MM.1S (cell line): ENCODE measurements at regions not wholly inside any gene's neighbourhood (a gene's known extent, or its start where the extent isn't known, plus 50 kb on each side); places are given as distances from the start of the nearest gene placed in this dataset.

Experiments used
- DNase-seq: peaks from one replicate; pipeline ENCODE4 v3.0.0-alpha.2; 2015
- H2AFZ ChIP-seq: fragments of 300-600 bp; sonication (generic); 2 replicates; pipeline ENCODE4 v1.6.0; 2016; ENCODE audit warnings: antibody characterized with exemption, low read length
- H3F3A ChIP-seq: fragments of 300-600 bp; sonication (generic); 2 replicates; pipeline ENCODE4 v1.6.1; 2016; ENCODE audit warnings: mild to moderate bottlenecking, antibody characterized with exemption, low read length, moderate library complexity, mixed read lengths; ENCODE audit not compliant: insufficient read depth
- H3K27ac ChIP-seq: fragments of 300-600 bp; sonication (generic); 2 replicates; pipeline ENCODE4 v1.5.1; 2016; ENCODE audit warnings: mild to moderate bottlenecking, low read length
- H3K27me3 ChIP-seq: fragments of 300-600 bp; sonication (generic); replicated peaks from 2 replicates; pipeline ENCODE4 v1.6.0; 2016; ENCODE audit warnings: low read length; ENCODE audit not compliant: insufficient read depth
- H3K36me3 ChIP-seq: fragments of 300-600 bp; sonication (generic); replicated peaks from 2 replicates; pipeline ENCODE4 v1.6.1; 2016; ENCODE audit warnings: mild to moderate bottlenecking, low read length, mixed read lengths; ENCODE audit not compliant: insufficient read depth
- H3K4me1 ChIP-seq: fragments of 300-600 bp; sonication (generic); 2 replicates; pipeline ENCODE4 v1.6.1; 2016; ENCODE audit warnings: low read length, mixed read lengths
- H3K4me2 ChIP-seq: fragments of 300-600 bp; sonication (generic); 2 replicates; pipeline ENCODE4 v1.6.0; 2016; ENCODE audit warnings: low read depth, low read length
- H3K4me3 ChIP-seq: fragments of 300-600 bp; sonication (generic); 2 replicates; pipeline ENCODE4 v1.5.1; 2016; ENCODE audit warnings: low read length, mixed read lengths
- H3K79me2 ChIP-seq: fragments of 300-600 bp; sonication (generic); 2 replicates; pipeline ENCODE4 v1.6.1; 2016; ENCODE audit warnings: mixed run types, low read length, mixed read lengths
- H3K9ac ChIP-seq: fragments of 300-600 bp; sonication (generic); 2 replicates; pipeline ENCODE4 v1.6.1; 2016; ENCODE audit warnings: low read length, mixed read lengths
- H3K9me2 ChIP-seq: fragments of 300-600 bp; sonication (generic); replicated peaks from 2 replicates; pipeline ENCODE4 v1.6.1; 2016; ENCODE audit warnings: mild to moderate bottlenecking, low read length, mixed read lengths; ENCODE audit not compliant: insufficient read depth
- H3K9me3 ChIP-seq: fragments of 300-600 bp; sonication (generic); replicated peaks from 2 replicates; pipeline ENCODE4 v1.6.1; 2016; ENCODE audit warnings: mild to moderate bottlenecking, low read length, mixed read lengths; ENCODE audit not compliant: insufficient read depth
- H4K20me1 ChIP-seq: fragments of 300-600 bp; sonication (generic); 2 replicates; pipeline ENCODE4 v1.6.1; 2016; ENCODE audit warnings: mild to moderate bottlenecking, low read length, moderate library complexity, mixed read lengths; ENCODE audit not compliant: insufficient read depth
- EZH2 ChIP-seq: fragments of 300-600 bp; sonication (generic); optimal IDR thresholded peaks from 2 replicates; pipeline ENCODE3; 2017; ENCODE audit warnings: low read depth, mild to moderate bottlenecking, antibody characterized with exemption, low read length, mixed read lengths
- EZH2phosphoT487 ChIP-seq: fragments of 300-600 bp; sonication (generic); IDR thresholded peaks from 2 replicates; pipeline ENCODE4 v1.6.1; 2018; ENCODE audit warnings: antibody characterized with exemption, low read length
- TF ChIP-seq, protein P1 (sequence below): fragments of 300-600 bp; sonication (generic); IDR thresholded peaks from 2 replicates; pipeline ENCODE4 v1.5.1; 2016; ENCODE audit warnings: antibody characterized with exemption, low read length, mixed read lengths

- no peak overlapping the region for H2AFZ ChIP-seq
- H3K9me2 ChIP-seq, result no peaks in the 10 kb centered on the region
- H3K9me3 ChIP-seq, result no peaks in the 10 kb centered on the region
- no peaks in the 10 kb centered on the region for H3K4me1 ChIP-seq
- no peaks in the 10 kb centered on the region for H3K79me2 ChIP-seq
- DNase-seq, result no peak
- no peaks in the 10 kb centered on the region for H3K27me3 ChIP-seq
- TF ChIP-seq, protein P1, sequence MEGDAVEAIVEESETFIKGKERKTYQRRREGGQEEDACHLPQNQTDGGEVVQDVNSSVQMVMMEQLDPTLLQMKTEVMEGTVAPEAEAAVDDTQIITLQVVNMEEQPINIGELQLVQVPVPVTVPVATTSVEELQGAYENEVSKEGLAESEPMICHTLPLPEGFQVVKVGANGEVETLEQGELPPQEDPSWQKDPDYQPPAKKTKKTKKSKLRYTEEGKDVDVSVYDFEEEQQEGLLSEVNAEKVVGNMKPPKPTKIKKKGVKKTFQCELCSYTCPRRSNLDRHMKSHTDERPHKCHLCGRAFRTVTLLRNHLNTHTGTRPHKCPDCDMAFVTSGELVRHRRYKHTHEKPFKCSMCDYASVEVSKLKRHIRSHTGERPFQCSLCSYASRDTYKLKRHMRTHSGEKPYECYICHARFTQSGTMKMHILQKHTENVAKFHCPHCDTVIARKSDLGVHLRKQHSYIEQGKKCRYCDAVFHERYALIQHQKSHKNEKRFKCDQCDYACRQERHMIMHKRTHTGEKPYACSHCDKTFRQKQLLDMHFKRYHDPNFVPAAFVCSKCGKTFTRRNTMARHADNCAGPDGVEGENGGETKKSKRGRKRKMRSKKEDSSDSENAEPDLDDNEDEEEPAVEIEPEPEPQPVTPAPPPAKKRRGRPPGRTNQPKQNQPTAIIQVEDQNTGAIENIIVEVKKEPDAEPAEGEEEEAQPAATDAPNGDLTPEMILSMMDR, result no peak
- TF ChIP-seq EZH2, result no peak
- no peak for TF ChIP-seq EZH2phosphoT487
- H3K27ac ChIP-seq, result no peak overlapping the region
- H3K4me2 ChIP-seq, result no peak overlapping the region
- H3K4me3 ChIP-seq, result no peak overlapping the region
- H3F3A ChIP-seq, result no peaks in the 10 kb centered on the region
- no peak overlapping the region for H3K9ac ChIP-seq
- no peaks in the 10 kb centered on the region for H4K20me1 ChIP-seq
- H3K36me3 ChIP-seq, result no peaks in the 10 kb centered on the region
Observed at GRCh38 chr9:96183751-96184150, 118.2 kb downstream of the HSD17B3 start.

- Histone ChIP-seq H3F3A (no peaks in the 10 kb centered on the region), H3K4me3 (no peak overlapping the region), H4K20me1 (no peaks in the 10 kb centered on the region), H3K79me2 (no peaks in the 10 kb centered on the region), H3K9ac (no peak overlapping the region), H3K4me1 (no peaks in the 10 kb centered on the region), H2AFZ (no peak overlapping the region), H3K9me2 (no peaks in the 10 kb centered on the region), H3K27ac (no peak overlapping the region), H3K27me3 (no peaks in the 10 kb centered on the region), H3K9me3 (no peaks in the 10 kb centered on the region), H3K36me3 (no peaks in the 10 kb centered on the region), H3K4me2 (no peak overlapping the region)
- TF ChIP-seq EZH2, result no peak
- no peak for TF ChIP-seq EZH2phosphoT487
- TF ChIP-seq, protein P1, result no peak
- no peak for DNase-seq
Observed at GRCh38 chr9:96178153-96178552, 123.8 kb downstream of the HSD17B3 start.

- no peaks in the 10 kb centered on the region for H3K36me3 ChIP-seq
- no peaks in the 10 kb centered on the region for H3K9me3 ChIP-seq
- no peak overlapping the region for H2AFZ ChIP-seq
- no peaks in the 10 kb centered on the region for H3K4me1 ChIP-seq
- no peak overlapping the region for H3K4me3 ChIP-seq
- no peaks in the 10 kb centered on the region for H3K9me2 ChIP-seq
- H3K27ac ChIP-seq, result no peak overlapping the region
- no peak for DNase-seq
- no peak overlapping the region for H3K4me2 ChIP-seq
- no peaks in the 10 kb centered on the region for H3K79me2 ChIP-seq
- TF ChIP-seq, protein P1, result no peak
- no peak for TF ChIP-seq EZH2
- TF ChIP-seq EZH2phosphoT487, result no peak
- no peaks in the 10 kb centered on the region for H4K20me1 ChIP-seq
- H3F3A ChIP-seq, result no peaks in the 10 kb centered on the region
- no peaks in the 10 kb centered on the region for H3K27me3 ChIP-seq
- H3K9ac ChIP-seq, result no peak overlapping the region
Observed at GRCh38 chr9:96177719-96178028, 124.3 kb downstream of the HSD17B3 start.
